ENCODE measurements at regions not wholly inside any gene's neighbourhood (a gene's known extent, or its start where the extent isn't known, plus 50 kb on each side); places are given as distances from the start of the nearest gene placed in this dataset.

DNA sequence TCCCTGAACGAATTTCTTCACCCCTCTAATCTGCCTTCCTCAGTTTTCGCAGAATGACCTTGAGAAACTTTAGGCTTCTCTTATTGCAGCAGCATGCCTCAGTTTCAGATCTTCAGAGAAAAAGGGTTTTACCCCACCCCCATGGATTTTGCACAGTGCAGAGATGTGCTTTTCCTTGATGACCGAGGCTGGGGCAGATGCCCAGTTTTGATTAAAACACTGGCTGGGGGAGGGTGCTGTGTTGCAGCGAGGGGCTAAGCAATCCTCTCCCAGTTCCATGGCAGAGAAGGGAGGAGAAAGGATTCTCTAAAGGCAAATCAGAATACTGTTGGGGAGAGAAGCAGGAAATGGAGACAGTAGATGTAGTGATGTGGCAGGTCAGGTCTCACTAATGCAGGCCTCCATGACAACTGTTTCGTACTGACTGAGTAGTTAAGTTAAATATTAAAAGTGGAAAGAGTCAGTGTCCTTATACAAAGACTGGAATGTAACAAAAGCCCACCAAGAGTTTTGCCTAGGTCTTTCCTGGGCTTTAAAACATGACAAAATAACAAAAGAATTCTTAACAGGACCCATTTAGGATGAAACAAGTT lies 50.8 kb upstream of the PDZD8 start:
- TF ChIP-seq, protein P1, sequence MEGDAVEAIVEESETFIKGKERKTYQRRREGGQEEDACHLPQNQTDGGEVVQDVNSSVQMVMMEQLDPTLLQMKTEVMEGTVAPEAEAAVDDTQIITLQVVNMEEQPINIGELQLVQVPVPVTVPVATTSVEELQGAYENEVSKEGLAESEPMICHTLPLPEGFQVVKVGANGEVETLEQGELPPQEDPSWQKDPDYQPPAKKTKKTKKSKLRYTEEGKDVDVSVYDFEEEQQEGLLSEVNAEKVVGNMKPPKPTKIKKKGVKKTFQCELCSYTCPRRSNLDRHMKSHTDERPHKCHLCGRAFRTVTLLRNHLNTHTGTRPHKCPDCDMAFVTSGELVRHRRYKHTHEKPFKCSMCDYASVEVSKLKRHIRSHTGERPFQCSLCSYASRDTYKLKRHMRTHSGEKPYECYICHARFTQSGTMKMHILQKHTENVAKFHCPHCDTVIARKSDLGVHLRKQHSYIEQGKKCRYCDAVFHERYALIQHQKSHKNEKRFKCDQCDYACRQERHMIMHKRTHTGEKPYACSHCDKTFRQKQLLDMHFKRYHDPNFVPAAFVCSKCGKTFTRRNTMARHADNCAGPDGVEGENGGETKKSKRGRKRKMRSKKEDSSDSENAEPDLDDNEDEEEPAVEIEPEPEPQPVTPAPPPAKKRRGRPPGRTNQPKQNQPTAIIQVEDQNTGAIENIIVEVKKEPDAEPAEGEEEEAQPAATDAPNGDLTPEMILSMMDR (IDR thresholded peaks at IDR 0.05): no peak
- TF ChIP-seq SIN3A (IDR thresholded peaks at IDR 0.05; ENCODE audit: borderline replicate concordance, insufficient read depth, low read depth, low read length) (no peak), POLR2AphosphoS5 (IDR thresholded peaks at IDR 0.05; ENCODE audit: low read depth, low read length) (no peak)
